Dermis blood vessel endothelial cell (primary cell): ENCODE measurements at regions not wholly inside any gene's neighbourhood (a gene's known extent, or its start where the extent isn't known, plus 50 kb on each side); places are given as distances from the start of the nearest gene placed in this dataset.
"Not testable (repeated sequence)": the region's sequence is repeated elsewhere in the genome, so short reads cannot be mapped to it uniquely, and the experiment has no call there.

Experiments
- DNase-seq: peaks from one replicate; pipeline ENCODE4 v3.0.0; 2010

DNA sequence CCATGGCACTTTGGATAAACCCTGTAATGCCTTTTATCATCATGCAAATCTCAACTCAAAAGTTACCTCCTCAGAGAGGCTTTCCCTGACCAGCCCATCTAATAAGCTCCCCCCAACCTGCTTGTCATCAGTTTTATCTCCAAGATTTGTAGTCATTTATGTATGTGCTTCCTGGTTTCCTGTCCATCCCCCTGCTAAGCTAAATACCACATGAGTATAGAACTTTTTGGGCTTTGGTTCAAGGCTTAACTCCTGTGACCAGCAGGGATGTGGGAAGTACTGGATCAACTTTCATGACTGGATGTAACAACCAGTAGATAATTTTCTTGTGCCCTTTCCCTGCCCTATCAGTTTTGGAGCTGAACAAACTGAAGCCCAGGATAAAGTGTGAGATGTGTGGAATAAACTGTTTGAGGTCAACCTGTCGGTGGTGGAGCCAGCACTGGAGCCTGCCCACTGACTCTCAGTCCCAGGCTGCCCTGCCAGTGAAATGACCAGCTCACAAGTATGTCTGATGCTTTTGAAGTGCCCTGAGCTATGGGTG is 148.6 kb downstream of the CYP26A1 start:
- DNase-seq, result no peak

DNA sequence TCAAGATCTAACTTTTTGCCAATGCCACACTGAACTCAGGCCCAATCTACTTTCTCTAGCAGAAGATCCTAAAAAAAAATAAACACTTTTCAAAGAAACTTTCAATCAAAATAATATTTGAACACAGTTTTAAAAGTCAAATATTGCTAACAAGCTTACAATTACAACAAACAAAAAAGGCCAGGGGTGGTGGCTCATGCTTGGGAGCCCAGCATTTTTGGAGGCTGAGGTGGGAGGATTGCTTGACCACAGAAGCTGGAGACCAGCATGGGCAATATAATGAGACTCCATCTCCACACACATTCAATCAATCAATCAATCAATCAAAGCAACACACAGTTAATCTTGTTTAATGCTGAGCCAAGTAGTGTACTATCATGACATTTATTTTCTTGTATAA is 149.2 kb downstream of the CYP26A1 start:
- no peak for DNase-seq

GRCh38 chr10:93223336-93223735 is 149.6 kb downstream of the CYP26A1 start:
- DNase-seq, result no peak

DNA sequence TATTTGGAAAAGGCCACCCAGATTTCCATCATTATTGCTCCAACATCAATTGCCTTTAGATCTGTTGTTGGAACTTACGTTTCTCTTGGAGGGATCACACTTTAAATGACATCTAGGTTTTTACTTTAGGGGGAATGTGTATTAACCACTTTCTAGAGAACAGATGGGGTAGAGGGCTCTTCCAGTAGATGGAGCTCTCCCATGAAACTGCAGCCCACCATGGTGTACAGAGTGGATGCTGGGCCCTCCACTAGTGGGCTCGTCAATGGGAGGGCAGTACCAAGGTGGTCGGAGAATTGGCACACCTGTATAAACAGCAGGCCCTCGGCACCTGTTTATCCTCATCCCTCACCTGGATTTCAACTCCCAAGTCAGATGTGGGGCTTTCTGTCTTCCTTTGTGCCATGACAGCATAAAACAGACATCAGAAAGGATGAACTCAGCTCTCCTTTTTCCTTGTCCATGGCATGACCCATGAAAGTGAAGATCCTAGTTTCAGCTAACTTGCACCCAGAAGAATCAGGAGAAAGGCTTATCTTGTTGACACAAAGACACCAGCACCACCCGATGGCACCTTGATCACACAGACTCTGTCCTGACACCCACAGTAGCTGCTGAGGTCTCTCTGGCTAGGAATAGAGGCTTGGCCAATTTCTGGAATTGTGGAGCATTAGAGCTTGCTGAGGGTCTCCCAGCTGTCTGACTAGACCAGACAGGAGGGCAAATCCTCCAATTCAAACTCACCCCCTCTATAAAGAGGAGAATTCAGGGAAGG is 150.5 kb downstream of the CYP26A1 start:
- DNase-seq, result no peak

DNA sequence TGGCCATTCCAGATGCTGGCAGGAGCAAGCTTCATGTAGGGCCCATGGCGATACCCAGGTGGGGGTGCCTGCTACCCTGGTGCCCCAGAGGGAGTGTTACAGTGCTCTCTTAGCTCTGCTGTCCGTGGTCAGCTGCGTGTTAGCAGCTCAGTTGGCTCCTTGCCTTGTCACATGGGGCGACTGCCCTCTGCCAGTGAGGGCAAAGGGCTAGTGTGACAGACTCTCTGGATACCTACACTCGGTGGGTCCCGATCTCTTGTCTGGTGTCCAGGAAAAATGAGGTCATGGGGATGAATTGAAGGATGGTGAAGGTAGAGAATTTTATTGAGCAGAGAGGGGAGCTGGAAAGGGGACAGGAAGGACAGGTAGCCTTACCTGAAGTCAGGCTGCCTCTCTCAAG is 152.2 kb downstream of the CYP26A1 start:
- DNase-seq, result no peak

DNA sequence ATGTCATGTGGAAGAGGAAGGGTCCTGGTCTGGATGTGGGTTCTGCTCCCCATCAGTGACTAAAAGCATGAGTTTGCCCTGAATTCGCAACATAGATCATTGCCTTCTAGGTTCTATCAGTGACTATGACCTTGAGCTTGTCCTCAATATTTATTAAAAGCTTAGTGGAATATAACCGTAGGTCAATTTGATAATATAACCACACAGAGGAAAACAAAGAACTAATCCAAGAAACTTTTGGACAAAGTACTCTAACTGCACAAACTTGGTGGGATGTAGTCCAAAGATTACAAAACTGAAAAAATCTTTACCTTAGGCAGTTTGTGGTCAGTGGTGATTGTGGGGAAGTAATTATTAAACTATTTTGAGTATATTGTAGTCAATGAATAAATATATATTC is 152.9 kb downstream of the CYP26A1 start:
- DNase-seq, result no peak

DNA sequence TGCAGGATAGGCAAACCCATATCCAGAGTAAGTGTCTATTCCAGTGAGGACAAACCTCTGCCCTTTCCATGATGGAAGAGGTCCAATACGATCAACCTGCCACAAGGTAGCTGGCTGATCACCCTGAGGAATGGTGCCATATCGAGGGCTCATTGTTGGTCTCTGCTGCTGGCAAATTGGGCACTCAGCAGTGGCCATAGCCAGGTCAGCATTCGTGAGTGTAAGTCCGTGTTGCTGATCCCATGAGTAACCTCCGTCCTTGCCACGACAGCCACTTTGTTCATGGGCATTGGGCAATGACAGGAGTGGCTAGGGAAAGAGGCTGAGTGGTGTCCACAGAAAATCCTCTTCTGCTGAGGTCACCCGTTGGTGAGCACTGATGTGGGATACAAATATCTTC is 156.9 kb downstream of the CYP26A1 start:
- DNase-seq, result not testable (repeated sequence)

GRCh38 chr10:93232159-93232558 is 158.5 kb downstream of the CYP26A1 start:
- DNase-seq, result not testable (repeated sequence)

DNA sequence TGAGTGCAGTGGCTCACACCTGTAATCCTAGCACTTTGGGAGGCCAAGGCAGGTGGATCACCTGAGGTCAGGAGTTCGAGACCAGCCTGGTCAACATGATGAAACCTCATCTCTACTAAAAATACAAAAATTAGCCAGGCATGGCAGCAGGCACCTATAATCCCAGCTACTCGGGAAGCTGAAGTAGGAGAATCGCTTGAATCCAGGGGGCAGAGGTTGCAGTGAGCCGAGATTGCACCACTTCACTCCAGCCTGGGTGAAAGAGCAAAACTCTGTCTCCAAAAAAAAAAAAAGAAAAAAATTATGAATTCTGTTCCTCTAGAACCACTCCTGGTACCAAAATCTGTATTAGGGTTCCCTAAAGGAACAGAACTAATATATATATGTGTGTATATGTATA is 161.2 kb downstream of the CYP26A1 start:
- DNase-seq, result not testable (repeated sequence)

DNA sequence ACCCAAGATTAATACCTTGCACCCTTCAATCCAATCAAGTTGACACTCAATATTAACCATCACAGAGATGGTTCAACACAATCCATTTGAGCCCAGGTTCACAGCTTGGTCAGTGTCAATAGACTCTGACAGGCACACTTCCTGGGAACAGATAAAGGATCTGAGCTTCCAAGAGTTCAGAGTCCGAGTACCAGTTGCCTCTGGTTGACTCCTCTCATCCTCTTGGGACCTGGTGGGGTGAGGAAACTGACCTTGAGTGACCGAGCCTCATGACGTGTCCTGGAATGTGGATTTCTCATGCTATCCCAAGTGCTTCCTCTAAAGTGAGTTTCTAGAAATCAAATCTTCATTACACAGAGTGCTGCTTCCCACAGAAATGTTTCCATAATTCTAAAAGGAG is 162.0 kb downstream of the CYP26A1 start:
- DNase-seq, result no peak

DNA sequence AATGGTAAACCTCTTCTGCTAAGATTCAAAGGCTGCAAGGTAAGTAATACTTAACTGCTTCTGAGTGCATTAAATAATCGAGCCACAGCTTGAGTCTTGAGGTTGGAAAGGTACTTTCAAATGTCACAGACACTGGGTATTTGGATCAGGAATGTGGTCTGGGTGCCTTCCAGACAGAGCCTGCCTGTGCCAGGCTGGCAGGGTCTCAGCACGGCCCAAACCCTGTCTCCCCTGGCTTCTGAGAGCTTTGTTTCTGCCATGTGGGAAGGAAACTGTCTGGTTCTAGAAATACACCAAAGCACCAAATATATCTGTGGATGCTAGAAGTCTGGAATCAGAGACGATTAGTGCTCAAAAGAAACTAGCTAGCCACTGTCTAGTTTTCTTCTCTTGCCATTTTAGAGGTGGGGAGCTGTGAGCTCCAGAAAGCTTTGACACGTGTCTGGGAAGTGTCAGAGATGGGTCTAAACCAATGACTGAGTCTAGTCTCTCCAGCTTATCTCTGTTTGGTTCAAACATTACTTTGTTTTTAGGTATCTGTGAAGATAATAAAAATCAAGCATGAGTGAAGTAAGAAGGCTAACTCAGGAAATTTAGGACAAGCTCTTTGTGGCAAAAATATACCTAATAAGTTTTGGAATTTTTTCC is 162.8 kb downstream of the CYP26A1 start:
- DNase-seq, result no peak

- no peak for DNase-seq
Measured at GRCh38 chr10:93245147-93245546, 171.5 kb downstream of the CYP26A1 start.

DNA sequence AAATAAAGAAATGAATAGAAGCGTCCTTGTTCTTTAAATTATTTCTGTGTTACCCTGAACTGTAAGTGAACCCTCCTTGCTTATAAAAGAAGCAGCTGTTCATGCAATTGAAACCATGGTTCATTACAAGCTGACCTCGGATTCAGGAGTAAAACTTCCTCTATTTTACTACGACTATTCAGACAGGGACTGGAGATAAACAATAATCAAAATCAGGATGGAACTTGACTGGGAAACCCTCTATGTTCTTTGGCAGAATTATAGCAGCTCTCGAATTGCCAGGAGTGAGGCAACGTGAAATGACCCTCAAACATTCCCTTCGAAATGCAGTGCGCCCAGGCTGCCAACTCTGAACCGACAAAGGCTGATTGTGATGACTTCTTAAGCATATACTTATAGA is 172.1 kb downstream of the CYP26A1 start:
- DNase-seq, result no peak

- no peak for DNase-seq
Measured at GRCh38 chr10:93248583-93249227, 175.0 kb downstream of the CYP26A1 start.

- no peak for DNase-seq
Measured at GRCh38 chr10:93250010-93250409, 176.3 kb downstream of the CYP26A1 start.

DNA sequence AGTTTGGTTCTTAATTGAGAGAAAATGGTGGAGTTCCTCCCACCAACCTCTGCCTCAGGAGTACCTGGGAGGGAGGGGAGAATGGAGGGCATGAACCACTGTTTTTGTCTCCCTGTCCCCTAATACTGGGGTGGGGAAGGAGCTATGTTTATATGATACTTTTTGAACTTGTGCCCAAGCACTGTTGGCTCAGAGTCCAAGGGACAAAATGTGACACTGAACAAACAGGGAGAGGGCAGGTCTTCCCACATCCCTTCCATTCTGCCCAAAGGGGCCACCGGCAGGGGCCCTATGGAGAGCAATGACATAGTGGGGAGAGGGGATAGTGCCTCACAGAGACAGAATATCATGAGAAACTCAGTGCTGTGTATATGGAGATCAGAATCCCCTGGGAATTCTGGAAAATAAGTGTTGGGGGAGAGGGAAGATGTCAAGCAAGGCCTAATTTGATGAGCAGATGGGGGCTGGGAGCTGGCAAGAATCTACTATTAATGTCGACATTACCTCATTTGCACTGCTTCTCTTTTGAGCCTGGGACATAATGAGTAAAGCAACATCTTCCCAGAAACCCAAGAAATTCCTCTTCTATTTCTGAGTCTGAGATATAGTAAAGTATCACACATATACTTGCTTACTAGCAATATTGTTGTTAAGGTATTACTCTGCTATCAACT is 180.6 kb downstream of the CYP26A1 start:
- DNase-seq, result no peak

- DNase-seq, result no peak
Measured at GRCh38 chr10:93255546-93255945, 181.9 kb downstream of the CYP26A1 start.
